CD4-positive, alpha-beta T cell treated with Interferon alpha-2 for 1 hour (primary cell): ENCODE measurements at regions not wholly inside any gene's neighbourhood (a gene's known extent, or its start where the extent isn't known, plus 50 kb on each side); places are given as distances from the start of the nearest gene placed in this dataset.

Source experiments
- DNase-seq, 2 donors: peaks; one replicate each; pipeline ENCODE4 v3.0.0-alpha.2; 2020 to 2022

- DNase-seq = no peak
Measured at GRCh38 chr5:54634089-54634488, 116.5 kb downstream of the SNX18 start.

DNA sequence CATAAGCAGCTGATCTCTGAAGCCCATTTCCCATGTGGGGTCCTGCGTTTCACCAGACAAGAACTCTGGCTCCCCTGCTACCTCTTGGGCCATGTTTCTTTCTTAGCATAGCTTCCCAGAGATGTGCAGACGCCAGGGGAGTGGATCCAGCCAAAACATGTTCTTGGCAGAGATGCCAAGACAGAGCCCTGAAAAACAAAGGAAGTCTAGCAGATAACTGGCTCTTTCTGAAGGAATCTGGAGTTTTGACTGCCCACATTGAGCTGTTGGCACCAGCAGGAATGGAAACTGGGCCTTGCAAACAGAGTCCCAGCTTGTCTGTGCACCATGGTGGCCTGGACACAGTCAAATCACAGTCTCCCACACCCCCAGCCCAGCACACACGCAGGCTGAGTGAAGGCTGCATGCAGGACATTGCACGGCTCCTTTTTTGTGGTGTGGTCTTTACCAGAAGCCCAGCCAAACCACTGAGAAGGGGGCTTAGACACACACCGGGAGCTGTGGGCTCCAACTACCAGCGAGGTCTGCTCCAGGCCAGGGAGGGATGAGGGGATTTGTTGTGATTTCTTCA is 114.7 kb downstream of the SNX18 start:
- DNase-seq = no peak

GRCh38 chr5:54630738-54631359 is 113.3 kb downstream of the SNX18 start:
- DNase-seq = no peak

DNA sequence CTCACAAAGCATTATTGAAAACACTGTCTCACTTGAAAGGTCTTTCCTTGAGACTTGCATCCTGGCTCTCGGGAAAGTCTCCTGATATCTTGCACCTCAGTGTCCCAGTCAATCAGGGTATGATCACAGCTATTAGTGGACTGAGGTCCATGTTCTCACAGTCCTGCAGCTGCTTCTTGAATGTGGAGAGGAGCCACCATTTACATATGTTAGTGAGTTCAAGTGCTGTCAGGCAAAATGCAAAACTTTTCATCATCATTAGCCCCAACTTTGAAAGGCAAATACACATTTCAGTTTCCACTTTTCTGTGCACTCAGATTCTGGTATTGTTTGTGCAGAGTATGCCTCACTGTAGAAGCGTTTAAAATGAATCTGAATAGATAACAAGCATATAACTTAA is 111.6 kb downstream of the SNX18 start:
- DNase-seq = no peak

DNA sequence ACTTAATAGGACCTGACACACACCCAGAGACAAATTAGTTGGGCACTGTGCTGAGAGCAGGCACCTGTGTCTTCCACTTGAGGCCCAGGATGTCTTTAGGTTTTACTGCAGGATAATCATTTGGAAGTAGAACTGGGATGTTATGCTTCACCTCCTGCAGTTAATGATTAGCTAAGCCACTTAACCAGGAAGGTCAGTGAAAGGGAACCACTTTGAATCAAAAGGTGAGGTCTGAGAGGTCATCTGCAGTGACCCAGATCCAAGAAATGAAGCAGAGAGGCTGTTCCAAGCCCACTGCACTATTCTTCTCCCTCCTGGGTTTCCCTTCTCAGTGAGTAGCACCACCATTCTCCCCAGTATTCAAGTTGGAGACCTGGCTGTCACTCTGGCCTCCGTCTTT is 110.5 kb downstream of the SNX18 start:
- DNase-seq = no peak

DNA sequence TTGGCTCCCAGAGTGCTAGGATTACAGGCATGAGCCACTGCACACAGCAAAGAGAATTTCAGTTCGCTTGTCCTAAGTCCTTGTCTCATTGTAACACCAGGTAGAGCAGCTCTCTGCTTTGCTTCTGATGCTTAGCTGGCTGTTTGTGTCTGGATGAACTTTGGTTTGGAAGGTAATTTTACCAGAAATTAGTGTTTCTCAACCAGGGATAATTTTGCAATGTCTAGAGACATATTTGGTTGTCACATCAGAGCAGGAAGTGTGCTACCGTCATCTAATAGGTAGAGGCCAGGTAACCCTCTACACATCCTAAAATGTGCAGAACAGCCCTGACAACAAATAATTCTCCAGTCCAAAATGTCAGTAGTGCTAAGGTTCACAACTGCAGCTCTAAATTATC is 108.8 kb downstream of the SNX18 start:
- no peak for DNase-seq

DNA sequence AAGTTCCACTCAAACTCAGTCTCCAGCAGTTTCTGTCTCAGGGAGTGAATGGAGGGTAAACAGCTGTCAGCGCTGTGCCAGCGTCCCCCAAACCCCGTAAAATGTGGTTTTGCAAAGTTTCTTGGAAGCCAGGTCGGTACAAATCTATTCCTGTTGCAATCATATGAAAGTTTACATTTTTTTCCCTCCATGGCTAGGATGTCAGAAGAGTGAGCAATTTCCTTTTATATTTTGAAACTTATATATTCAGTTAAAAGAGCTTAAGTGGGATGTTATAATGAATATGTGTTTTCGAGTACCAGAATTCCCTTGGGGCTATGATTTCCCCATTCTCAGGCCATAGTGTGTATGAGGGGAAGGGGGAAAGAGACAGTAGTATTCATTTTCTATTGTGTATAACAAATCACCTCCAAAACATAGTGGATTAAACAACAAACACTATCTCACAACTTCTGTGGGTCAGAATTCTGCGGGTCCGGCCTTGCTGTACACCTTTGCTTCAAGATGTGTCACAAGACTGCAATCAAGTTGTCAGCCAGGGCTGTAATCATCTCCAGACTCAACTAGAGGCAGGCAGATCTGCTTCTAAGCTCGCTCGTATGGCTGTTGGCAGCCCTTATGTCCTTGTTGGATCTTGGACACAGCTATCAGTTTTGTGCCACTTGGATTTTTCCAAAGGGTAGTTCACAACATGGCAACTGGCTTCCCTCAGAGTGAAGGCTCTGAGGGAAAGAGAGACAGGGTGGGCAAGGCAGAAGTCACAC is 107.4 kb downstream of the SNX18 start:
- DNase-seq = no peak

- DNase-seq = no peak
Measured at GRCh38 chr5:54621709-54622108, 104.2 kb downstream of the SNX18 start.

DNA sequence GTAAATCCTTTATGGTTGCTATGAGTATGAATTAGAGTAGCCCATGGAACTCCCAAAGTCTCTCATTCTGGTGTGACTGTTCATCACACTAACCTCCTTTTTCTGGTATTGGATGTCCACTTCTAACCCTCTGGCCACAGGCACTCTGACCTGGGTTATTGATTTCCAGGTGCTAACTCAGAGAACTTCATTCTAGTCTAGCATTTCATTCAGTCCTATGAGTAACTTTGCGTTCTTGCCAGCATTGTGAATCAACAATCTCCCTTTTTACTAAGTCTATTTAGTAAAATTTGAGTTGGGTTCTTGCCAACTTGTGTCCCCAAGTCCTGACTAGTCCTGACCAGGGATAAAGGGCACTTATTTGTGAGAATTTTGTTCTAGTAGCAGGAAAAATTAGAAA is 103.5 kb downstream of the SNX18 start:
- DNase-seq = no peak

DNA sequence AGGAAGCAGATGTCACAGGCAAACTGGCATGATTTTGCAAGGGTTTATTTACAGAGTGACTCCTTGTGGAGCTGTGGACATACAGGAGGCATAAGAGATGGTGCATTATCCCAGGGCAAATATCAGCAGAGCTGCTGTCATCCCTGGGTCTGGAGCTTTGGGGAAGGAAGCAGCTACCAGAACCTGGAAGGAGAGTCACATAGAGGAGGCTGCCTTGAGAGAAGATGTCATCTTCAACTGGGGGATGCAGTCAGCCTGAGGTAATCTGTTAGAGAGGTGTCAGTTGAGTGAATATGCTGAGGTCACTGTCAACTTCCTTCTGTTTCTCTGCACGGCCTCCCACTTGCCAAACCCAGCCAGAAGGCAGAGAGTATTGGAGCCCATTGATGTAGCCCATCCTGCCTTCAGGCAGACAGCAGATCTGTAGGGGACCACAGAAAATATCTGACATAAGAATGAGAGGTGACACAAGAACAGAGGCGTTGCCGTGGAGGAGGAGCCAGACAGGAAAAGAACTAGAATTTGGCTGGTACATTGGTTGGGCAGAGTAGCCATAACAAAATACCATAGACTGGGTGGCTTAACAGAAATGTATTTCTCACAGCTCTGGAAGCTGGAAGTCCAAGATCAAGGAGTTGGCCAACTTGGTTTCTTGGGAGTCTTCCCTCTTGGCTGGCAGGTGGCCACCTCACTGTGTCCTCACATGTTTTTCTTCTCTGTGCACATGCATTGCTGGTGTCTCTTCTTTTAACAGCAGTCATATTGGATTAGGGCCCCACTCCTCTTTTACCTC is 102.8 kb downstream of the SNX18 start:
- peak in 1 of 2 donors; percentile 13 for DNase-seq

DNA sequence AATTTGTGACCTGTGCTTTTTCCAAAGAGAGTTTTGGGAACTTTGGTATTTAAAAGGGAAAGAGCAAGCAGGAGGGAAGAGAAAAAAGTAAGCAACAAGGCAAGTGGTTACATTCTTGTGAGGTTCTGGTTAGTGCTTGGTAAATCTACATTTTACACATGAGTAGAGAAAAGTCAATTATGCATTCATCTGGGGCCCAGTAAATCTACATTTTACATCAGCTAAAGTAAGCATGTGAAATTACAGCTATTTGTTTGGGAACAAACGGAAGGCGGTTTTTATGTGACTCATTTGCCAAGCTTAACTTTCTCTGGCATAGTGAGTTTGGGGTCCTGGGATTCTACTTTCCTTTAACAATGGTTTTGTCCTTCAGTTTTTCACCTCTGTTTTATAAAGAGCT is 102.2 kb downstream of the SNX18 start:
- no peak for DNase-seq

DNA sequence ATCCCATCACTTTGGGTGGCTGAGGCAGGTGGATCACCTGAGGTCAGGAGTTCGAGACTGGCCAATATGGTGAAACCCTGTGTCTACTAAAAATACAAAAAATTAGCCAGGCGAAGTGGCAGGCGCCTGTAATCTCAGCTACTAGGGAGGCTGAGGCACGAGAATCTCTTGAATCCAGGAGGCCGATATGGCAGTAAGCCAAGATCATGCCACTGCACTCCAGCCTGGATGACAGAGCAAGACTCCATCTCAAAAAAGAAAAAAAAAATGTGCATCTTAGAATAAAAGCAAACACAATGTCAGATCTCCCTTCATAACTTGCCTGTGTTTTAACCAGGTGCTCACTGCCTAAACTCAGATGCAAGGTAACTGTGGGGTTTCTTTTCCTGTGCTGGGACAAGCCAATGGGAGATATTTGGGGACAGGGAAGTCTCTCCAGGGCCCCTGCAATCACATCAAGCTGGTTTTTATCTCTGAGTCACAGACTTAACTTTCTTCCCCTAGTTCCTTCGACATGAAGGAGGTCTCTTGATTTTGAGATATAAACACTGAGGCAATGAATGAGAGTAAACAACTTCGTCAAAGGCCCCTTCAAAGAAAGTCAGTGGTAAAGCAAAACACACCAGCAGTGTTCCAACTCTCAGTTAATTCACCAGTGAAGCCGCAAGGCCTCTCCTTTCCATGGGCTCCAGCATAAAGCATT is 99.1 kb downstream of the SNX18 start:
- no peak for DNase-seq

DNA sequence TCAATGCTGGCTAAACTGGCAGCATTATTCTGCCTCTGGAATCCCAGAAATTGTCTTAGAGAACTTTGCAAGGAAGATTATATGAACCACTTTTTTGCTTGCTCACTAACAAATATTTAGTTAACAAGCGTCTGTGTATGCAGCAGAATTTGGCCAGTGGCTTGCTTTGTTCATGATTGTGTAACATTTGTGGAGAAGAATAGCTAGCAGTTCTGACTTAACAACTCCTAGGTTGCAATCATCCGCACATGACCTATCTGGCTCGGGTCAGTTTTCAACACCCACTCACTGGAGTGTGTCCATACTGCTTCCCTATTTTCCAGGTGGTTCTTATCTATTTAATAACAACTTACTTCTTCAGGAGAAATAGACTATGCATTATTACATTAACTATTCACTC is 98.5 kb downstream of the SNX18 start:
- DNase-seq = no peak

DNA sequence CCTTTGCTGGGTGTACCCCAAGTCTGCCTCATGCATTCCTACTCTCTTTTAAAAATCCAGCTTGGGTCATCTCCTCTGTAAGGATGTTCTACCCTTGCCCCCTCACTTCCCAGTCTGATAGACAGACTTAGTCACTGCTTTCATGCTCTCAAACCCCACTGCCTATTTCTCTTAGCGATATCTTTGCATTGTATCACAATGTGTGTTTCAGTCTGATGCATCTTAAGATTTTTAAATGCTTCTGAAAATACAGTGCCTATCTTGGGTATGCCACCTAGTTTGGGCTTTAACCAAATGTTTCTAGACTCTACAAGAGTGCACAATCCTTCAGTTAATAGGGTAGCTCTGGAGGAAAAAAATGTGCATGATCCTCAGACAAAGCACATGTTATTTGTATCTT is 97.8 kb downstream of the SNX18 start:
- no peak for DNase-seq

DNA sequence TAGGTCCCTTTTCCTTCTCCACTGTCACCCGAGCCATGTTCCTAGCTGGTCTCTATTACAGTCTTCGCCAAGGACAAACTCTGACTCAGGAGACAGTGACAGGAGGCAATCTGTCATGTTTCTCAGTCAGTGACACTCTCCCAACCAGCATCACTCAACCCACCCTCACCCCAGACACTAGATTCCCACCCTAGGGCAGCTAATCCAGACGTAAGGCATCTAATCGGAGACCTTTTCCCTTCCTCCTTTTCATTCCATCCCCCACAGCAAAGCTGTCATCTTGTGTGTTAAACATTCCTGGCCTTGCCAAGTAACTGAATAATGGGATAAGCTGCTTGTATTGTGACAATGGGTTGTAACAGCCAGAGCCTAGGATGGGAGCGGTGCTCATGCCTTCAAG is 95.2 kb downstream of the SNX18 start:
- no peak for DNase-seq

- DNase-seq = no peak
Measured at GRCh38 chr5:54611290-54611951, 93.9 kb downstream of the SNX18 start.

DNA sequence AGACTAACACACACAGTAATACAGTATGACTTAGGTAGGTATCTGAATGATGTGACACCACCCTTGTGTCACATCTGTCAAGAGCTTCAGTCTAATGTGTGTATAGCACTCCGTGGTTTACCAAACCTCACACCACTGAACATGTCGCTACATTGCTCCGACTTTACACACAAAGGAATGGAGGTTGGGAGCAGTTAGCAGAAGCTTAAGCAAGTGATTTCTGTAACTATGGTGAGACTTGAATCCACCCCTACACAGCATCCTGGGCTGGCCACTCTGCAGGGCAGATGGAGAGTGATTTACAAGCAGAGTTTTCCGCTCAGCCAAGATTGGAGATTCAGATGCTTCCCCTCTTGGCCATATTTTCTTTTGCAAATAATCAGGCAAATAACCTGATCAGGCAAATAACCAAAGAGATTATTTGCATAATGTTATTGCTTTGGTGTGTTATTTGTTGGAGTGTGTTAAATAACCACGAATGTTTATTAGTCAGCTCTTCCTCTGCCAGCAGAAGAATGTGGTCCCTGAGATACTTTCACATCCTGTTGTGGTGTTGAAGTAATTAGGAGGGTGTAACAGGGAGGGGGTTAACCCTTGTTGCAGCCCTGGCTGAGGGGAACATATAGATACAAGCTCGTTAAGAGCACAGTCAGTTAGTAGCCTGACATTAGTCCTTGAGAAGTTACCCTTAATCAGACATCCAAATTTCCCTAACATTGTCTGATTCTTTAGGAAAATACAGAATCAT is 92.8 kb downstream of the SNX18 start:
- DNase-seq = peak; percentile 42 to 55

- DNase-seq = no peak
Measured at GRCh38 chr5:54608423-54609085, 91.0 kb downstream of the SNX18 start.

- DNase-seq = no peak
Measured at GRCh38 chr5:54607006-54607405, 89.4 kb downstream of the SNX18 start.

DNA sequence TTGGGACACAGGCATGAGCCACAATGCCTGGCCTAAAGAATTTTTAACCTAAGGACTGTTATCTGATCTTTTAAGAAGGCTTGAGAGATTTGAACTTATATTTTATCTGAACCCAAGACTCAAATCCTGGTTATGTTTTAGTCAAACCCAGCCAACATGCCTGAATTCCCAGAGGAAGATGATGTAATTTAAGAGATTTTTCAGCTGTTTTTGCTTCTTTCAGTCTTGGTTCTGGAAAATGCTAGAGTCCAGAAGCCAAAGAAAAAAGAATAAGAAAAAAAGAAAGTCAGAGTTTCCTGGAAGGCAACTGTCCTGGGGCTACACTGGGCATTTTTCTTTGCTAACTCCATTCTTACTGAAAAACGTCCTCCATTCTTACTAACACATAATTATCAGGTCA is 85.8 kb downstream of the SNX18 start:
- DNase-seq = no peak

DNA sequence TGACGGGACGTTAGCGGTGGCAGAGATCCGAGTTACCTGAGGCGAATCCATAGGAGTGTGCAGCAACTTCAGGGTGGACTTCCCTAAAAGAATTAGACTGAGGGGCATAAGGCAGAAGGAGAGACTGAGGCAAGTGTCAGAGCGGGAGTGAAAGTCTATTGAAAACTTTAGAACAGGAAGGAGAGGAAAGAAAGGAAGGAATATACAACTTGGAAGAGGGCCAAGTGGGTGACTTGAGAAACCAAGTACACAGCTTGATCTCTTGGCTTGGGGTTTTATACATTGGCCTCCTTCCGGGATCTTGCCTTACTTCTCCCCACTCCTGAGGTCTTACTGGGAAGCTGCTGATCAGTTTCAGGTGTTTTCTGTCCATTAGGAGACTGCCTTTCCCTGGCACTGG is 84.9 kb downstream of the SNX18 start:
- DNase-seq = no peak
